HepG2 (cell line): ENCODE measurements at regions not wholly inside any gene's neighbourhood (a gene's known extent, or its start where the extent isn't known, plus 50 kb on each side); places are given as distances from the start of the nearest gene placed in this dataset.

Source experiments
- DPF2 ChIP-seq: sonication (generic); formaldehyde crosslinking; IDR thresholded peaks from 2 replicates; pipeline ENCODE4 v1.4.0; 2020; ENCODE audit warnings: mild to moderate bottlenecking, low read depth, missing genetic modification reagents, borderline replicate concordance
- NFKB2 ChIP-seq: sonication (generic); formaldehyde crosslinking; IDR thresholded peaks from 2 replicates; pipeline ENCODE4 v1.4.0; 2020; ENCODE audit warnings: missing genetic modification reagents, borderline replicate concordance
- NR1H2 ChIP-seq: sonication (generic); formaldehyde crosslinking; IDR thresholded peaks from 2 replicates; pipeline ENCODE4 v1.8.1; 2022; ENCODE audit warnings: low read depth, missing genetic modification reagents, borderline replicate concordance
- TAF1 ChIP-seq: sonication (generic); formaldehyde crosslinking; IDR thresholded peaks from 2 replicates; pipeline ENCODE4 v1.4.0; 2020; ENCODE audit warnings: missing genetic modification reagents
- TRIM24 ChIP-seq: sonication (generic); formaldehyde crosslinking; IDR thresholded peaks from 2 replicates; pipeline ENCODE4 v1.8.0; 2022; ENCODE audit warnings: mild to moderate bottlenecking, missing genetic modification reagents
- ZBTB8A ChIP-seq: sonication (generic); formaldehyde crosslinking; IDR thresholded peaks from 2 replicates; pipeline ENCODE4 v1.4.0; 2020; ENCODE audit warnings: mild to moderate bottlenecking, low read depth, missing genetic modification reagents, borderline replicate concordance
- ZNF7 ChIP-seq: IDR thresholded peaks from 2 replicates; pipeline ENCODE4 v1.6.1; 2016; ENCODE audit warnings: missing biosample characterization, missing genetic modification reagents
- ZSCAN22 ChIP-seq: sonication (generic); formaldehyde crosslinking; IDR thresholded peaks from 2 replicates; pipeline ENCODE4 v1.4.0; 2020; ENCODE audit warnings: mild to moderate bottlenecking, missing genetic modification reagents
- TF ChIP-seq, protein P1 (sequence below): IDR thresholded peaks from 2 replicates; pipeline ENCODE4 v1.6.1; 2016; ENCODE audit warnings: missing genetic modification reagents, missing compliant biosample characterization
- TF ChIP-seq, protein P2 (sequence below): sonication (generic); formaldehyde crosslinking; IDR thresholded peaks from 2 replicates; pipeline ENCODE4 v1.5.0; 2020; ENCODE audit warnings: mild to moderate bottlenecking, missing genetic modification reagents, moderate library complexity

DNA sequence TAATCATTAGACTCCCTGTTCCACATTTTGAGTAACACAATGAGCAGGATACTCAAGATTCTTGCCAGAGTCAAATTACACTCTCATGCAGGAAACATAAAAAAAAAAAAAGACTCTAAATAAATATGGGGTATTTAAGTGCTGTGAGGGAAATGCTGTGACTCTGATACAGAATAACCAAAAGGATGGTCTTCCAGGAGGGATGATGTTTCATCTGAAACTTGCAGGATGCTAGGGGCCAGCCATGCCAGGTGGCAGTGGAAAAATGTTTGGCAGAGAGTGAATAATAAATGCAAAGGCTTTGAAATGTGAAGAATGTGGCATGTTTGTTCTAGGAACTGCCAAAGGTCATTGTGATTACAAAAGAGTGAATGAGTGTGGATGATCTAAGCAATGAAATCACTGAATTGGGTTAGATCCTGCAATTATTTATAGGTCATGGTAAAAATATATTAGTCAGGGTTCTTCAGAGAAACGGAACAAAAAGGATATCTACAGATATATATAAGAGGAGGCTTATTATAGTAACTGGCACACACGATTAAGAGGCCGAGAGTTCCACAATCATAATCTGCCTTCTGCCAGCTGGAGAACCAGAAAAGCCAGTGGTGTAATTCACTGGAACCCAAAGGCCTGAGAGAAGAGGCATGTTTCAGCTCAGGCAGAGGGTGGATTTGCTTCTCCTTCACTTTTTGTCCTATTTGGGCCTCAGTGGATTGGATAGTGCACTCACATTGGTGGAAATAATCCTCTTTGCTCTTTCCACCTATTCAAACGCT lies 1832.8 kb upstream of the MIR17HG start:
- TF ChIP-seq TRIM24 (CRISPR knock-in tag) (no peak), ZBTB8A (no peak), ZSCAN22 (CRISPR knock-in tag) (no peak), DPF2 (CRISPR knock-in tag) (no peak), TAF1 (CRISPR knock-in tag) (no peak), NR1H2 (CRISPR knock-in tag) (no peak), ZNF7 (CRISPR knock-in tag) (no peak), NFKB2 (CRISPR knock-in tag) (no peak)
- TF ChIP-seq, protein P1, sequence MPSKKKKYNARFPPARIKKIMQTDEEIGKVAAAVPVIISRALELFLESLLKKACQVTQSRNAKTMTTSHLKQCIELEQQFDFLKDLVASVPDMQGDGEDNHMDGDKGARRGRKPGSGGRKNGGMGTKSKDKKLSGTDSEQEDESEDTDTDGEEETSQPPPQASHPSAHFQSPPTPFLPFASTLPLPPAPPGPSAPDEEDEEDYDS (CRISPR knock-in tag): no peak
- TF ChIP-seq, protein P2, sequence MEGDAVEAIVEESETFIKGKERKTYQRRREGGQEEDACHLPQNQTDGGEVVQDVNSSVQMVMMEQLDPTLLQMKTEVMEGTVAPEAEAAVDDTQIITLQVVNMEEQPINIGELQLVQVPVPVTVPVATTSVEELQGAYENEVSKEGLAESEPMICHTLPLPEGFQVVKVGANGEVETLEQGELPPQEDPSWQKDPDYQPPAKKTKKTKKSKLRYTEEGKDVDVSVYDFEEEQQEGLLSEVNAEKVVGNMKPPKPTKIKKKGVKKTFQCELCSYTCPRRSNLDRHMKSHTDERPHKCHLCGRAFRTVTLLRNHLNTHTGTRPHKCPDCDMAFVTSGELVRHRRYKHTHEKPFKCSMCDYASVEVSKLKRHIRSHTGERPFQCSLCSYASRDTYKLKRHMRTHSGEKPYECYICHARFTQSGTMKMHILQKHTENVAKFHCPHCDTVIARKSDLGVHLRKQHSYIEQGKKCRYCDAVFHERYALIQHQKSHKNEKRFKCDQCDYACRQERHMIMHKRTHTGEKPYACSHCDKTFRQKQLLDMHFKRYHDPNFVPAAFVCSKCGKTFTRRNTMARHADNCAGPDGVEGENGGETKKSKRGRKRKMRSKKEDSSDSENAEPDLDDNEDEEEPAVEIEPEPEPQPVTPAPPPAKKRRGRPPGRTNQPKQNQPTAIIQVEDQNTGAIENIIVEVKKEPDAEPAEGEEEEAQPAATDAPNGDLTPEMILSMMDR (CRISPR knock-in tag): no peak
